ENCODE measurements at regions not wholly inside any gene's neighbourhood (a gene's known extent, or its start where the extent isn't known, plus 50 kb on each side); places are given as distances from the start of the nearest gene placed in this dataset.

GRCh38 chr13:63843766-63844699 is 2428.4 kb upstream of the PCDH20 start (continued):
- no peak for TF ChIP-seq NANOG (IDR thresholded peaks at IDR 0.05; ENCODE audit: borderline replicate concordance)
- no peak for TF ChIP-seq CREB1 (CRISPR knock-in tag; IDR thresholded peaks at IDR 0.05; ENCODE audit: low read depth)
- TF ChIP-seq JUNB (IDR thresholded peaks at IDR 0.05; ENCODE audit: unreplicated experiment), result no peak
- TF ChIP-seq POLR2AphosphoS5 (IDR thresholded peaks at IDR 0.05; ENCODE audit: low read depth), result no peak
- TF ChIP-seq EZH2phosphoT487 (IDR thresholded peaks at IDR 0.05; ENCODE audit: unreplicated experiment), result no peak
- TF ChIP-seq, protein P1, sequence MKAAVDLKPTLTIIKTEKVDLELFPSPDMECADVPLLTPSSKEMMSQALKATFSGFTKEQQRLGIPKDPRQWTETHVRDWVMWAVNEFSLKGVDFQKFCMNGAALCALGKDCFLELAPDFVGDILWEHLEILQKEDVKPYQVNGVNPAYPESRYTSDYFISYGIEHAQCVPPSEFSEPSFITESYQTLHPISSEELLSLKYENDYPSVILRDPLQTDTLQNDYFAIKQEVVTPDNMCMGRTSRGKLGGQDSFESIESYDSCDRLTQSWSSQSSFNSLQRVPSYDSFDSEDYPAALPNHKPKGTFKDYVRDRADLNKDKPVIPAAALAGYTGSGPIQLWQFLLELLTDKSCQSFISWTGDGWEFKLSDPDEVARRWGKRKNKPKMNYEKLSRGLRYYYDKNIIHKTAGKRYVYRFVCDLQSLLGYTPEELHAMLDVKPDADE (IDR thresholded peaks at IDR 0.05), result no peak

DNA sequence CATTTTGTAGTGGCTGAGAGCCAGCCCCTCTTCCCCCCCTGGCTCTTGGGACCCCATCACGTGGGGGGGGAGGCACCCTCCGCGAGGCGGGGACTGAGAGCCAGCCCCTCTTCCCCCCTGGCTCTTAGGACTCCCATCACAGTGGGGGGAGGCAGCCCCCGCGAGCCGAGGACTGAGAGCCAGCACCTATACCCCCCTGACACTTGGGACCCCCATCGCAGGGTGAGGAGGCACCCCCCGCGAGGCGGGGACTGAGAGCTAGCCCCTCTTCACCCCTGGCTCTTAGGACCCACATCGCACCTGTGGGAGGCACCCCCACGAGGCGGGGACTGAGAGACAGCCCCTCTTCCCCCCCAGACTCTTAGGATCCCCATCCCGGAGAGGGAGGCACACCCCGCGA is 2426.5 kb upstream of the PCDH20 start:
- H3K36me3 Mint-ChIP-seq (ENCODE audit: low read depth), result peaks cover 6% of the 10 kb centered on the region; the same call in 2 of the 3 replicates

More for the DNA sequence above, 2426.5 kb upstream of the PCDH20 start:
- Histone ChIP-seq H3K9me2 (ENCODE audit: insufficient read depth) (no peaks in the 10 kb centered on the region), H3K79me2 (replicated peaks; ENCODE audit: insufficient read depth) (no peaks in the 10 kb centered on the region), H3K27ac (ENCODE audit: low read depth) (no peak overlapping the region), H3F3A (replicated peaks; ENCODE audit: low read depth) (no peaks in the 10 kb centered on the region), H3K27me3 (ENCODE audit: insufficient read depth) (no peaks in the 10 kb centered on the region), H3K4me3 (no peak overlapping the region), H2AFZ (no peak overlapping the region), H4K20me1 (replicated peaks; ENCODE audit: insufficient read depth) (no peaks in the 10 kb centered on the region), H3K4me1 (ENCODE audit: insufficient read depth) (no peaks in the 10 kb centered on the region), H3K36me3 (ENCODE audit: insufficient read depth) (no peaks in the 10 kb centered on the region), H3K4me2 (no peak overlapping the region)
- H3K4me1 Mint-ChIP-seq, result no peaks in the 10 kb centered on the region
- TF ChIP-seq ZNF114 (CRISPR knock-in tag; IDR thresholded peaks at IDR 0.05), result no peak
- TF ChIP-seq, protein P2, sequence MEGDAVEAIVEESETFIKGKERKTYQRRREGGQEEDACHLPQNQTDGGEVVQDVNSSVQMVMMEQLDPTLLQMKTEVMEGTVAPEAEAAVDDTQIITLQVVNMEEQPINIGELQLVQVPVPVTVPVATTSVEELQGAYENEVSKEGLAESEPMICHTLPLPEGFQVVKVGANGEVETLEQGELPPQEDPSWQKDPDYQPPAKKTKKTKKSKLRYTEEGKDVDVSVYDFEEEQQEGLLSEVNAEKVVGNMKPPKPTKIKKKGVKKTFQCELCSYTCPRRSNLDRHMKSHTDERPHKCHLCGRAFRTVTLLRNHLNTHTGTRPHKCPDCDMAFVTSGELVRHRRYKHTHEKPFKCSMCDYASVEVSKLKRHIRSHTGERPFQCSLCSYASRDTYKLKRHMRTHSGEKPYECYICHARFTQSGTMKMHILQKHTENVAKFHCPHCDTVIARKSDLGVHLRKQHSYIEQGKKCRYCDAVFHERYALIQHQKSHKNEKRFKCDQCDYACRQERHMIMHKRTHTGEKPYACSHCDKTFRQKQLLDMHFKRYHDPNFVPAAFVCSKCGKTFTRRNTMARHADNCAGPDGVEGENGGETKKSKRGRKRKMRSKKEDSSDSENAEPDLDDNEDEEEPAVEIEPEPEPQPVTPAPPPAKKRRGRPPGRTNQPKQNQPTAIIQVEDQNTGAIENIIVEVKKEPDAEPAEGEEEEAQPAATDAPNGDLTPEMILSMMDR (conservative IDR thresholded peaks at IDR 0.05; ENCODE audit: low read depth in 2 of 2), result no peak
- no peak for TF ChIP-seq EZH2 (IDR thresholded peaks at IDR 0.05; ENCODE audit: low read depth, unreplicated experiment)
- DNase-seq (ENCODE audit: low spot score) (no peak), ATAC-seq (no peak)
- no peak overlapping the region for H3K27ac Mint-ChIP-seq
- H3K27me3 Mint-ChIP-seq (ENCODE audit: insufficient read depth, low read depth, poor library complexity), result peaks cover 4% of the 10 kb centered on the region
- H3K4me3 Mint-ChIP-seq, result no peak overlapping the region
- peaks cover 22% of the 10 kb centered on the region; the same call in 2 of the 3 replicates for H3K9me3 Mint-ChIP-seq

All from GM23338 (cell line).